ENCODE measurements at regions not wholly inside any gene's neighbourhood (a gene's known extent, or its start where the extent isn't known, plus 50 kb on each side); places are given as distances from the start of the nearest gene placed in this dataset.

- DNase-seq (ENCODE audit: low read depth in 2 of 2): no peak
Observed at GRCh38 chr10:130401860-130402765, 265.9 kb downstream of the GLRX3 start.

- DNase-seq (ENCODE audit: low read depth in 2 of 2): no peak
Observed at GRCh38 chr10:130403153-130404075, 267.2 kb downstream of the GLRX3 start.

DNA sequence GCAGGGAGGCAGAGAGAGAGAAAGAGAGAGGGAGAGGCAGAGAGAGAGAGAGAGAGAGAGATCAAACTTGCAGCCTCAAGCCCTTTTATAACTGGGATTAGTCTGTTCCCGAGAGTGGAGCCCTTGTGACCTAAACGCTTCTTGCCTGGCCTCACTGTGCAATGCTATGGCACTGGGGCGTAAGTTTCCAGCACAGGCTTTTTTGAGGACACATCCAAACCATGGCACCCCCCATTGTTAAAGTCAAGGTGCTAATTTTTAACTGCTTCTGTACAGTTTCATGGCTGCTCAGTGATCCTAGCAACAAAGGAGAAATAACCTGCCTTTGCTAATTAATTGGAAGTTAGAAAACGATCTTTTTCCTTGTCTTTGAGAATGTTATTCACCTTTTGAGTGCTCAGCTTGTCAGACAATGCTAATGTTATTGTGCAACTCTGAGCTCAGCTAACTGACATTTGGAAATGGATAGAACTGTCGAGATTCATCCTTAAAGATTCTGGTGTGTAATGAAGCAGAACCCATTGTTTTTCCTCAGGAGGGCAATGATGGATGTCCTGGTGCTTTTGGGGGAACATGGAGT lies 268.4 kb downstream of the GLRX3 start:
- no peak for DNase-seq (ENCODE audit: low read depth in 2 of 2)

GRCh38 chr10:130407052-130407451 lies 270.9 kb downstream of the GLRX3 start:
- DNase-seq (ENCODE audit: low read depth in 2 of 2): no peak

DNA sequence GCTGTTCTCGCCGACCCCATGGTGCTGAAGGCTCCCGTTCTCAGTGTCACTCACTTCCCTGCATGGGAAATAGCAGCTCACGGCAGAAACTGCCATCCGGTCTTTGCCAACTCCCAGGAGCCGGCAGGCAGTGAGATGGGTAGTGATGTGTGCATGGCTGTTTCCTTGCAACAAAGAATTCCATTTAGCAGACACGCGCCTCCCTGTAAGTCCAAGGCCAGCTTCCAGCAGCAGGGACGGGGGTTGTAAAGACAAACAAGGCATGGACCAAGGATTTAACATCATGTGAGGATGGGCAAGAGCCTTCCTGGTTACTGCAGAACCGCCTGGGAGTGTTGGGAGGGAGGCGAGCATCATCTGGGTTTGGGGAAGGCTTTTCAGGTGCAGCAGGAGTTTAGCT lies 273.1 kb downstream of the GLRX3 start:
- no peak for DNase-seq (ENCODE audit: low read depth in 2 of 2)

GRCh38 chr10:130409931-130410330 lies 273.7 kb downstream of the GLRX3 start:
- DNase-seq (ENCODE audit: low read depth in 2 of 2): no peak

GRCh38 chr10:130411496-130412085 lies 275.4 kb downstream of the GLRX3 start:
- DNase-seq (ENCODE audit: low read depth in 2 of 2): no peak

GRCh38 chr10:130412317-130412716 lies 276.1 kb downstream of the GLRX3 start:
- no peak for DNase-seq (ENCODE audit: low read depth in 2 of 2)

DNA sequence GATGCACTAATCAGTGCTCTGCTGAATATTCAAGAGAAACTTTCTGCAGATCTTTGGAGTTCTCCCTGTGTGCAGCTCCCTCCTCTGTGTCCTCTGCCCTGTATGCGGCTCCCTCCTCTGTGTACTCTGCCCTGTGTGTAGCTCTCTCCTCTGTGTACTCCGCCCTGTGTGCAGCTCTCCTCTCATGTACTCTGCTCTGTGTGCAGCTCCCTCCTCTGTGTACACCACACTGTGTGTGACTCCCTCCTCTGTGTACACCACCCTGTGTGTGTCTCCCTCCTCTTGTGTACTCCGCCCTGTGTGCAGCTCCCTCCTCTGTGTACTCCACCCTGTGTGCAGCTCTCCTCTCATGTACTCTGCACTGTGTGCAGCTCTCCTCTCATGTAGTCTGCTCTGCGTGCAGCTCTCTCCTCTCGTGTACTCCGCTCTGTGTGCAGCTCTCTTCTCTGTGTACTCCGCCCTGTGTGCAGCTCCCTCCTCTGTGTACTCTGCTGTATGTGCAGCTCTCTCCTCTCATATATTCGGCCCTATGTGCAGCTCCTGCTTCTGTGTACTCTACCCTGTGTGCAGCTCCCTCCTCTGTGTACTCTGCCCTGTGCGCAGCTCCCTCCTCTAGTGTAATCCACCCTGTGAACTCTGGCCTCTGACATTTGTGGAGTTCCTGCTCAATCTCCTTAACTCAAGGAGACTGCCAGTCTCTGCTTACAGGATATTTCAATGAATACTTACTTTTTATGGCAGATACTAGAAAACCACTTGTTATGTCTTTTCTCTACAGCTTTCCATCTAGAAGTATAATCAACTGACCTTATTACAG lies 280.4 kb downstream of the GLRX3 start:
- no peak for DNase-seq (ENCODE audit: low read depth in 2 of 2)

DNA sequence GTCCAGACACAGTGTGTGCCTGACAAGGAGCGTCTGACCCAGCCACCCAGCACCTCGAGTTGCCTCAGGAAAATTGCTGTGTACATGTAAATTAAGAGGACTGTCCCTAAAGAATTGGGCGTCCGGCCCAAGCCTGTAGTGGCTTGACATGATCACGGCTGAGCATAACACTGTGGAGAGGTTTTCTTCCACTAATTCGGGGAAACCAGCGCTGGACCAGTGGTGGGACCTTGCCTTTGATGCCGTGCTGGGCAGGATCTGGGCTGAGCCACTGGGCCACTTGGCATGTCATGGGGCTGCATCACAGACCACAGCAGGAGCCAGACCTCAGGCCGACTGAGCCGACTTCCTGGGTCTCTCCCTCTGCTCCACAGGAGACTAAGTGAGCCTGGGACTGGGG lies 282.5 kb downstream of the GLRX3 start:
- no peak for DNase-seq (ENCODE audit: low read depth in 2 of 2)

DNA sequence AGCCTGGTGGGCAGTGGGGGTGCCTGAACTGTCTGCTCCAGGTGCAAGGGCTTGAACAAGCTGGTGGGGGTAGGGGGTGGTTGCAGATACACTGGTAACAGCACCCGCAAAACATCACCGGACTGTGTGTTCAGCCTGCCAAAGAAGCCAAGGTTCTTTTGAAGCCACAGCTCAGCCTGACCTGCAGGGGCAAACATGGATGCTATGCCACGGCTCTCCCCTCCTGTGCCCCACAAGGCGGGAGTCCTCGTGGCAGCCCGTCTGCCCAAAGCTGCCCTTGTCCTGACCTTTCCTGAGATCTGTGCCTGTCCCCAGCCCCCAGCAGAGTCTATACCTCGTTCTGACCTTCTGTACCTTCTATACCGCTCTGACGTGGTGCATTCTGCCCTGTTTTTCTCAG lies 285.7 kb downstream of the GLRX3 start:
- DNase-seq (ENCODE audit: low read depth in 2 of 2): no peak

DNA sequence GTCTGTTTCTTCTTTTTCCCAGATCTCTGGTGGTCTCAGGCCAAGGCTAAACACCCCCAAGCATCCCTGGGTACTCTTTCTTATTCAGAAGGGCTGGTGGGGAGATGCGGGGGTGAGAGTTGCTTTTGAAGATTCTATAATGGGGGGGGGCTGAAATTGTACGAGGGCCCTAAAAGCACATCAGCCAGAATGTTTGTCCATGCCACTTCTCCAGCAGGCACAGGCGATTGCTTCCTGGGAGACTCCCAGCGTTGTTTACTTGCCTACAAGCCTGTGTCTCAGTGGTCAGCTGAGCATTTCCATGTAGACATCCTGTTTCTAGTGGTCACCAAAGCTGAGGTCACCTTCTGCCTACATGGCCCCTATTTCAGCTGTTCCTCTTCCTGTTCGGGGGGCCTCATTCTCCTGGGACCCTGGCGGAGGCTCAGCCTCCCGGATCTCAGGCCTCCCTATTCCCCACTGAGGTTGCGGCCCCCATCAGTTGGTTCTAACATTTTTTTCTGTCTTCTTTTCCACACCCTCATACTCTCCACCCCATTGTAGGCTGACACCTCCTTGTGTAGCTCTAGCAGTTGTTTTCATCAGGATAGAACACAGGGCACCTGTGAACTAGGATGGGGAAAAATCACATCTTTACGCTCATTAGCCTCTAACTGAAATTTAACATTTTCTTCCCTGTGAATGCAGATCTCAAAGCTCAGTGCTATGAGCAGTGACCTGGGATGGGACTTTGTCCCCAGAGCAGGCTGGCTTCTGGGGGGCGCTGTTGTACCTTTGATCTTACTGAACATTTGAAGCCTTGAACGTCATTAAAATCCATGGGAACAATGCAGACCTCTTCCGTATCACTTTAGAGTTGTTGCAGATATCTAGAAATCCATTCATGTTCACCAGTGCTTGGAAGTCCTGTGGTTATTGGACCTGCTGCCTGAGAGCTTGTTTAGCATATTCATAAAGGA lies 286.5 kb downstream of the GLRX3 start:
- DNase-seq (ENCODE audit: low read depth in 2 of 2): no peak

GRCh38 chr10:130423455-130424305 lies 287.5 kb downstream of the GLRX3 start:
- DNase-seq (ENCODE audit: low read depth in 2 of 2): no peak

DNA sequence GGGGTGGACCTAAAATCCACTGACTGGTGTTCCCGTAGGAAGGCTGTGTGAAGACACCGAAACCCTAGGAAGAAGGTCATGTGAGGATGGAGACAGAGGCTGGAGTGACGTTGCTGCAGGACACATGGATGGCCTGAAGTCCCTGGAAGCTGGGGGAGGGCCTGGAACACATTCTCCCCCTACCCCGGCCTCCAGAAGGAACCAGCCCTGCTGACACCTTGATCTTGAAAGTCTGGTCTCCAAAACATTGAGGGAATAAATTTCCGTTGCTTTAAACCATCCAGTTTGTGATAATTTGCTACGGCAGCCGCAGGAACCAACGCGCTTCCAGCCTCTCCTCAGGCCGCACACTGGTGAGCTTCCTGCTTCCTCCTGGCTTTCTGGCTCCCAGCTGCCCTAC lies 288.2 kb downstream of the GLRX3 start:
- DNase-seq (ENCODE audit: low read depth in 2 of 2): no peak

DNA sequence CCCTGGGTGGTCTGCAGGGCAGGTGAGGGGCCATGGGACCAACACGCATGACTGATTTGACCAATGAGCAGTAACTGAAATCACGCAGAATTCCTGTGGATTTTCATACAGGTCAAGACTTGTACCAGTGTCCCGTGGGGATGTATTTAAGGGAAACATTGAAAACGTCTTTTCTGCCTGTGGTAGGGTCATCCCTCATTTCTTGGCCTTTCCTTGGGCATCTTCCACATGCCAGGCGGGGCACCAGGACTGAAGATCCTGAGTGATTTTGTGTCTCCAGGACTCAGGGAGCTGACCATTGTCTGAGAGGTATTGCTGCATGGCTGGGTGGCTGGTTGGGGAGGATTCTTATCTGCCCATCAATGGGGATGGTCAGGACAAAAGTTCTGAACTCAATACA lies 289.0 kb downstream of the GLRX3 start:
- DNase-seq (ENCODE audit: low read depth in 2 of 2): no peak

GRCh38 chr10:130425881-130426435 lies 289.8 kb downstream of the GLRX3 start:
- DNase-seq (ENCODE audit: low read depth in 2 of 2): no peak

DNA sequence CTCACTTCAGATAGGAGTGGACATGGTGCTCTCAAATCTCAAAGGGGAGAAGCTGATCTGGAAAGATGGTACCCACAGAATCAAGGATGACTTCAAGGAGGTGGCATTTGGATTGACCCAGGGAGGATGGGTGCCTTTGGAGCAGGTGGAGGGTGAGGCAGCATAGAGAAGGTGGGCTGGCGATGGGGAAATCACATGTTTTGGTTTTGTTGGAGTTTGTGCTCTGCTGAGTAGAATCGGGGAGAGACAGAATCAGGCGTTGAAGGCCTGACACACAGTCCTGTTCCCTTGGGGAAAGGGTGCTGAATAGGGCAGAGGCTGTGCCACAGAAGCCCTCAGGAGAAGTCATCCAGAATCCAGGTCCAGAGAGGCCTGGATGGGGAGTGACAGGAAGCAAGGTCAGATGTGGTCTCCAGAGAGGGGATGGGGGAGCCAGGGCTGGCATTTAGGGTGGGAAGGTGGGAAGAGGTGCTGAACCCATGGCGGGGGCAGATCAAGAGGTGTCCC lies 291.1 kb downstream of the GLRX3 start:
- DNase-seq (ENCODE audit: low read depth in 2 of 2): no peak

GRCh38 chr10:130428936-130429335 lies 292.7 kb downstream of the GLRX3 start:
- DNase-seq (ENCODE audit: low read depth in 2 of 2): no peak

Data from stimulated activated CD4-positive, alpha-beta T cell treated with anti-CD3 and anti-CD28 coated beads, Interleukin-12 subunit alpha, Interleukin-12 subunit beta, amount 100 ng/mL, for 24 hours (primary cell).